Liver (tissue), 8 donors: ENCODE measurements at regions not wholly inside any gene's neighbourhood (a gene's known extent, or its start where the extent isn't known, plus 50 kb on each side); places are given as distances from the start of the nearest gene placed in this dataset.
A peak's percentile ranks its signal among the peaks of the same experiment; 100 is the strongest.
"Not testable (repeated sequence)": the region's sequence is repeated elsewhere in the genome, so short reads cannot be mapped to it uniquely, and the experiment has no call there.

Experiments used
- DNase-seq: peaks from one replicate; pipeline ENCODE4 v3.0.0-alpha.2; 2017; ENCODE audit warnings: low spot score
- H3K27ac ChIP-seq, 2 donors: one replicate each; pipeline ENCODE4 v1.7.0; 2013; ENCODE audit warnings: inconsistent platforms in 2 of 2, low read length in 2 of 2, control low read depth in 1 of 2, low read depth in 1 of 2, mild to moderate bottlenecking in 1 of 2
- H3K27me3 ChIP-seq, 4 donors: one replicate each; pipeline versions ENCODE4 v1.6.1 to v1.7.0; 2013; ENCODE audit warnings: low read length in 3 of 4, inconsistent platforms in 1 of 4, mild to moderate bottlenecking in 1 of 4, moderate library complexity in 1 of 4; ENCODE audit not compliant: control insufficient read depth in 4 of 4, insufficient read depth in 4 of 4
- H3K36me3 ChIP-seq, 4 donors: one replicate each; pipeline versions ENCODE4 v1.6.1 to v1.7.0; 2013; ENCODE audit warnings: low read length in 3 of 4, mild to moderate bottlenecking in 3 of 4, low read depth in 1 of 4, moderate library complexity in 1 of 4; ENCODE audit not compliant: control insufficient read depth in 4 of 4, insufficient read depth in 3 of 4
- H3K4me1 ChIP-seq, 4 donors: one replicate each; pipeline versions ENCODE4 v1.6.1 to v1.7.0; 2013; ENCODE audit warnings: low read length in 3 of 4, mild to moderate bottlenecking in 3 of 4, moderate library complexity in 1 of 4; ENCODE audit not compliant: control insufficient read depth in 4 of 4, insufficient read depth in 4 of 4
- H3K4me3 ChIP-seq, 3 donors: one replicate each; pipeline versions ENCODE4 v1.6.1 to v1.7.0; 2013; ENCODE audit warnings: low read length in 3 of 3, control low read depth in 1 of 3, low read depth in 1 of 3, mild to moderate bottlenecking in 1 of 3
- H3K9ac ChIP-seq, 2 donors: one replicate each; pipeline ENCODE4 v1.7.0; 2013; ENCODE audit warnings: low read length in 2 of 2, mild to moderate bottlenecking in 2 of 2, moderate library complexity in 2 of 2, control low read depth in 1 of 2, low read depth in 1 of 2
- H3K9me3 ChIP-seq, 4 donors: one replicate each; pipeline versions ENCODE4 v1.6.1 to v1.7.0; 2013; ENCODE audit warnings: low read length in 3 of 4; ENCODE audit not compliant: control insufficient read depth in 4 of 4
- EGR1 ChIP-seq, 2 donors: IDR thresholded peaks; 2 replicates each; pipeline ENCODE4 v1.6.1; 2016 to 2018; ENCODE audit warnings: antibody characterized with exemption in 2 of 2, low read depth in 2 of 2
- FOXA1 ChIP-seq: IDR thresholded peaks from 2 replicates; pipeline ENCODE4 v1.6.1; 2016; ENCODE audit warnings: antibody characterized with exemption
- FOXA2 ChIP-seq: IDR thresholded peaks from 2 replicates; pipeline ENCODE4 v1.6.1; 2016; ENCODE audit warnings: antibody characterized with exemption
- GABPA ChIP-seq, 2 donors: IDR thresholded peaks in 1 of 2; conservative IDR thresholded peaks in 1 of 2; 2 replicates each; pipeline ENCODE4 v1.6.1; 2016; ENCODE audit warnings: antibody characterized with exemption in 2 of 2, mild to moderate bottlenecking in 1 of 2, moderate library complexity in 1 of 2
- HNF4A ChIP-seq, 2 donors: conservative IDR thresholded peaks; 2 replicates each; pipeline ENCODE4 v1.6.1; 2016; ENCODE audit warnings: antibody characterized with exemption in 2 of 2, mild to moderate bottlenecking in 2 of 2
- HNF4G ChIP-seq: IDR thresholded peaks from 2 replicates; pipeline ENCODE4 v1.6.1; 2016; ENCODE audit warnings: antibody characterized with exemption
- JUND ChIP-seq, 2 donors: IDR thresholded peaks; 2 replicates each; pipeline ENCODE4 v1.6.1; 2016; ENCODE audit warnings: antibody characterized with exemption in 2 of 2
- NR2F2 ChIP-seq: IDR thresholded peaks from 2 replicates; pipeline ENCODE4 v1.6.1; 2016; ENCODE audit warnings: antibody characterized with exemption
- RAD21 ChIP-seq, 2 donors: IDR thresholded peaks; 2 replicates each; pipeline ENCODE4 v1.6.1; 2016; ENCODE audit warnings: antibody characterized with exemption in 2 of 2, mild to moderate bottlenecking in 2 of 2
- RXRA ChIP-seq, 2 donors: IDR thresholded peaks; 2 replicates each; pipeline ENCODE4 v1.6.1; 2017 to 2018; ENCODE audit warnings: antibody characterized with exemption in 2 of 2, mild to moderate bottlenecking in 1 of 2
- SP1 ChIP-seq: IDR thresholded peaks from 2 replicates; pipeline ENCODE4 v1.6.1; 2018; ENCODE audit warnings: antibody characterized with exemption, mild to moderate bottlenecking
- TAF1 ChIP-seq: conservative IDR thresholded peaks from 2 replicates; pipeline ENCODE4 v1.6.1; 2016; ENCODE audit warnings: antibody characterized with exemption, mild to moderate bottlenecking
- YY1 ChIP-seq: IDR thresholded peaks from 2 replicates; pipeline ENCODE4 v1.6.1; 2016; ENCODE audit warnings: antibody characterized with exemption, mild to moderate bottlenecking
- WGBS: extraction: QIAGEN DNeasy Blood & Tissue Kit; methylation state at CpG from one replicate; pipeline ENCODE4 v1.1.7; 2013; 5-methylcytosine and 5-hydroxymethylcytosine counted together
- TF ChIP-seq, protein P1 (sequence below): IDR thresholded peaks from 2 replicates; pipeline ENCODE4 v1.6.1; 2016; ENCODE audit warnings: antibody characterized with exemption
- TF ChIP-seq, protein P2 (sequence below): IDR thresholded peaks from 2 replicates; pipeline ENCODE4 v1.6.1; 2016; ENCODE audit warnings: antibody characterized with exemption
- TF ChIP-seq, protein P3 (sequence below): fragments of 150-350 bp; IDR thresholded peaks from 2 replicates; pipeline ENCODE4 v1.5.1; 2017; ENCODE audit warnings: improper control_type of control experiment, low read depth, low read length; ENCODE audit not compliant: missing input control
- TF ChIP-seq, protein P4 (sequence below): IDR thresholded peaks from 2 replicates; pipeline ENCODE4 v1.6.1; 2016; ENCODE audit warnings: antibody characterized with exemption
- TF ChIP-seq, protein P5 (sequence below): IDR thresholded peaks from 2 replicates; pipeline ENCODE4 v1.6.1; 2016; ENCODE audit warnings: antibody characterized with exemption, mild to moderate bottlenecking
- donor health status: healthy.
- donor health status: healthy.
- donor health status: healthy.
- donor health status: healthy.
- donor health status: healthy.

DNA sequence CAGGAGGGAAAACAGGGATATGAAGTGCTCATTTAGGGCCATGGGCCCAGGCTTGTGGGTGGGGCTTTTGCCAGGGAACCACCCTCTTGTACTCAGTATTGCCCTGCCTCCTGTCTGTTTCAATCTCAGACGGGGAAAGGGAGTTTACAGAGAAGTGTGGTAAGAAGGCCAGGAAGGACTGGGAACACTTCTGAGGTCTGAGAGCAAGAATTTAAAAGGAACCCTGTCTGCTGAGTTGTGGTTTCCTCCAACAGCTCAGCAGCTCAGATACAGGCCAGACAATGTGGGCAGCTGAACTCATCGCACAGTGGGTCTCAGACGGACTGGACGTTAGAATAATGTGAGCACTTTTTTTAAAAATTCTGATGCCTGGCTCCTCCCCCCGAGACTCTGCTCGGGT is 354.1 kb upstream of the ARID1B start:
- H3K36me3 ChIP-seq = no peaks in the 10 kb centered on the region
- peaks cover 0 to 6% (median 2%) of the 10 kb centered on the region in 4 donors for H3K9me3 ChIP-seq
- no peak for DNase-seq
- 83% methylated on average over 6 of the region's 6 CpGs for WGBS
- H3K9ac ChIP-seq = no peak overlapping the region
- H3K4me1 ChIP-seq = peaks cover 0 to 3% (median 0%) of the 10 kb centered on the region in 4 donors
- H3K27me3 ChIP-seq = no peaks in the 10 kb centered on the region
- no peak overlapping the region for H3K4me3 ChIP-seq
- H3K27ac ChIP-seq = no peak overlapping the region
- TF ChIP-seq FOXA1 = no peak
- TF ChIP-seq SP1 = no peak
- TF ChIP-seq JUND (IDR thresholded peaks at IDR 0.05) = no peak

DNA sequence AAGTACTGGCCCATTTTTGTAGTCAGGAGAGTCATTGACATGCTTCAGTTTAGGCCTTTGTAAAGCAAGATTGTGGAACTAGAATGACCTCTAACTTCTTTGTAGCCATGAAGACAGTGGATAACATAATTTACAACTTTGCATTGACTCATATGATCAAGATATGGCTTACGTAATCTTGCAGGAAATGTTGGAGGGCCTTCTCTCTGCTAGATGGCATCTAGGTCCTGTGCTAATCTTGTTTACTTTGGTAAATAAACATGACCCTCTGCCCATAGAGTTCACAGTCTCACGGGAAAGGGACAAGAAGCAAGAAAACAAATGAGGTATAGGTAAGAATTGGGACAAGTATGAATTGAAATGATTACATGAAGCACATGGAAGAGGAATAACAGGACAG is 355.2 kb upstream of the ARID1B start:
- H3K27ac ChIP-seq = no peak overlapping the region
- H3K36me3 ChIP-seq = no peaks in the 10 kb centered on the region
- no peak overlapping the region for H3K9ac ChIP-seq
- peaks cover 0 to 3% (median 0%) of the 10 kb centered on the region in 4 donors for H3K4me1 ChIP-seq
- 36% methylated on average over 2 of the region's 2 CpGs for WGBS
- no peaks in the 10 kb centered on the region for H3K27me3 ChIP-seq
- H3K4me3 ChIP-seq = no peak overlapping the region
- peaks cover 0 to 6% (median 2%) of the 10 kb centered on the region in 4 donors for H3K9me3 ChIP-seq
- TF ChIP-seq RAD21 (IDR thresholded peaks at IDR 0.05) = peak; percentile 13
- TF ChIP-seq, protein P1, sequence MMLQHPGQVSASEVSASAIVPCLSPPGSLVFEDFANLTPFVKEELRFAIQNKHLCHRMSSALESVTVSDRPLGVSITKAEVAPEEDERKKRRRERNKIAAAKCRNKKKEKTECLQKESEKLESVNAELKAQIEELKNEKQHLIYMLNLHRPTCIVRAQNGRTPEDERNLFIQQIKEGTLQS = no peak
- TF ChIP-seq JUND (IDR thresholded peaks at IDR 0.05) = peak in 1 of 2 donors; percentile 31
- TF ChIP-seq, protein P2, sequence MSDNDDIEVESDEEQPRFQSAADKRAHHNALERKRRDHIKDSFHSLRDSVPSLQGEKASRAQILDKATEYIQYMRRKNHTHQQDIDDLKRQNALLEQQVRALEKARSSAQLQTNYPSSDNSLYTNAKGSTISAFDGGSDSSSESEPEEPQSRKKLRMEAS = no peak
- TF ChIP-seq FOXA2 = peak; percentile 93
- peak; percentile 52 to 64 for TF ChIP-seq RXRA (IDR thresholded peaks at IDR 0.05)
- TF ChIP-seq, protein P3, sequence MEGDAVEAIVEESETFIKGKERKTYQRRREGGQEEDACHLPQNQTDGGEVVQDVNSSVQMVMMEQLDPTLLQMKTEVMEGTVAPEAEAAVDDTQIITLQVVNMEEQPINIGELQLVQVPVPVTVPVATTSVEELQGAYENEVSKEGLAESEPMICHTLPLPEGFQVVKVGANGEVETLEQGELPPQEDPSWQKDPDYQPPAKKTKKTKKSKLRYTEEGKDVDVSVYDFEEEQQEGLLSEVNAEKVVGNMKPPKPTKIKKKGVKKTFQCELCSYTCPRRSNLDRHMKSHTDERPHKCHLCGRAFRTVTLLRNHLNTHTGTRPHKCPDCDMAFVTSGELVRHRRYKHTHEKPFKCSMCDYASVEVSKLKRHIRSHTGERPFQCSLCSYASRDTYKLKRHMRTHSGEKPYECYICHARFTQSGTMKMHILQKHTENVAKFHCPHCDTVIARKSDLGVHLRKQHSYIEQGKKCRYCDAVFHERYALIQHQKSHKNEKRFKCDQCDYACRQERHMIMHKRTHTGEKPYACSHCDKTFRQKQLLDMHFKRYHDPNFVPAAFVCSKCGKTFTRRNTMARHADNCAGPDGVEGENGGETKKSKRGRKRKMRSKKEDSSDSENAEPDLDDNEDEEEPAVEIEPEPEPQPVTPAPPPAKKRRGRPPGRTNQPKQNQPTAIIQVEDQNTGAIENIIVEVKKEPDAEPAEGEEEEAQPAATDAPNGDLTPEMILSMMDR = no peak
- TF ChIP-seq TAF1 = no peak
- no peak for TF ChIP-seq EGR1 (IDR thresholded peaks at IDR 0.05; ENCODE audit: low read depth in 2 of 2)
- TF ChIP-seq FOXA1 = peak; percentile 90
- no peak for TF ChIP-seq YY1
- no peak for TF ChIP-seq NR2F2
- TF ChIP-seq HNF4G = no peak
- TF ChIP-seq, protein P4, sequence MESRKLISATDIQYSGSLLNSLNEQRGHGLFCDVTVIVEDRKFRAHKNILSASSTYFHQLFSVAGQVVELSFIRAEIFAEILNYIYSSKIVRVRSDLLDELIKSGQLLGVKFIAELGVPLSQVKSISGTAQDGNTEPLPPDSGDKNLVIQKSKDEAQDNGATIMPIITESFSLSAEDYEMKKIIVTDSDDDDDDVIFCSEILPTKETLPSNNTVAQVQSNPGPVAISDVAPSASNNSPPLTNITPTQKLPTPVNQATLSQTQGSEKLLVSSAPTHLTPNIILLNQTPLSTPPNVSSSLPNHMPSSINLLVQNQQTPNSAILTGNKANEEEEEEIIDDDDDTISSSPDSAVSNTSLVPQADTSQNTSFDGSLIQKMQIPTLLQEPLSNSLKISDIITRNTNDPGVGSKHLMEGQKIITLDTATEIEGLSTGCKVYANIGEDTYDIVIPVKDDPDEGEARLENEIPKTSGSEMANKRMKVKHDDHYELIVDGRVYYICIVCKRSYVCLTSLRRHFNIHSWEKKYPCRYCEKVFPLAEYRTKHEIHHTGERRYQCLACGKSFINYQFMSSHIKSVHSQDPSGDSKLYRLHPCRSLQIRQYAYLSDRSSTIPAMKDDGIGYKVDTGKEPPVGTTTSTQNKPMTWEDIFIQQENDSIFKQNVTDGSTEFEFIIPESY = no peak
- TF ChIP-seq SP1 = peak; percentile 46
- TF ChIP-seq, protein P5, sequence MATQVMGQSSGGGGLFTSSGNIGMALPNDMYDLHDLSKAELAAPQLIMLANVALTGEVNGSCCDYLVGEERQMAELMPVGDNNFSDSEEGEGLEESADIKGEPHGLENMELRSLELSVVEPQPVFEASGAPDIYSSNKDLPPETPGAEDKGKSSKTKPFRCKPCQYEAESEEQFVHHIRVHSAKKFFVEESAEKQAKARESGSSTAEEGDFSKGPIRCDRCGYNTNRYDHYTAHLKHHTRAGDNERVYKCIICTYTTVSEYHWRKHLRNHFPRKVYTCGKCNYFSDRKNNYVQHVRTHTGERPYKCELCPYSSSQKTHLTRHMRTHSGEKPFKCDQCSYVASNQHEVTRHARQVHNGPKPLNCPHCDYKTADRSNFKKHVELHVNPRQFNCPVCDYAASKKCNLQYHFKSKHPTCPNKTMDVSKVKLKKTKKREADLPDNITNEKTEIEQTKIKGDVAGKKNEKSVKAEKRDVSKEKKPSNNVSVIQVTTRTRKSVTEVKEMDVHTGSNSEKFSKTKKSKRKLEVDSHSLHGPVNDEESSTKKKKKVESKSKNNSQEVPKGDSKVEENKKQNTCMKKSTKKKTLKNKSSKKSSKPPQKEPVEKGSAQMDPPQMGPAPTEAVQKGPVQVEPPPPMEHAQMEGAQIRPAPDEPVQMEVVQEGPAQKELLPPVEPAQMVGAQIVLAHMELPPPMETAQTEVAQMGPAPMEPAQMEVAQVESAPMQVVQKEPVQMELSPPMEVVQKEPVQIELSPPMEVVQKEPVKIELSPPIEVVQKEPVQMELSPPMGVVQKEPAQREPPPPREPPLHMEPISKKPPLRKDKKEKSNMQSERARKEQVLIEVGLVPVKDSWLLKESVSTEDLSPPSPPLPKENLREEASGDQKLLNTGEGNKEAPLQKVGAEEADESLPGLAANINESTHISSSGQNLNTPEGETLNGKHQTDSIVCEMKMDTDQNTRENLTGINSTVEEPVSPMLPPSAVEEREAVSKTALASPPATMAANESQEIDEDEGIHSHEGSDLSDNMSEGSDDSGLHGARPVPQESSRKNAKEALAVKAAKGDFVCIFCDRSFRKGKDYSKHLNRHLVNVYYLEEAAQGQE = no peak
- TF ChIP-seq GABPA (IDR thresholded peaks at IDR 0.05 in 1 of 2, conservative IDR thresholded peaks at IDR 0.05 in 1 of 2) = no peak
- TF ChIP-seq HNF4A (conservative IDR thresholded peaks at IDR 0.05) = peak; percentile 85 to 88
- DNase-seq = no peak

DNA sequence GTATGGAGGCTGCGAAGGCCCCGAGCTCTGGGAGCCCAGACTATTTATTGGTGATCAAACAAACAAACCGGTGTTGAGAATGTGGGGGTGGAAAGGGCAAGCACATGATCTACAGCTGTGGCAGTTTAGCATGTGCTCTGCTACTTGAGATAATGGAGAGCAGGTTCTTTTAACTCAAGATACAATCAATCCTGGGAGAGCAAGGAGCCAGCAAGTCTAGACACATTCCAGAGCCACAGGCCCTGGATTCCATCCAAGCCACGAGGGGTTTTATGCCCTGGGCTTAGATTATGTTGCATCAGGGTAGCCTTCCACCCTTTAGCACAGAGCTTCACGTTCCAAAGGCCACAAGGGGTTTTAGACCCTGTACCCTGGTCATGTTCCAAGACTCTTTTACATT is 355.9 kb upstream of the ARID1B start:
- H3K36me3 ChIP-seq, H3K27ac ChIP-seq, H3K27me3 ChIP-seq, H3K4me1 ChIP-seq, H3K9me3 ChIP-seq, H3K9ac ChIP-seq, DNase-seq, H3K4me3 ChIP-seq: not testable (repeated sequence)
- WGBS = 66% methylated on average over 5 of the region's 5 CpGs
